H1 (cell line): ENCODE measurements at regions not wholly inside any gene's neighbourhood (a gene's known extent, or its start where the extent isn't known, plus 50 kb on each side); places are given as distances from the start of the nearest gene placed in this dataset.

ENCODE experiments used
- CTCF ChIA-PET: fragments of 300-600 bp; sonication (Branson Sonifier 250); formaldehyde crosslinking; loops from one replicate; lab custom pipeline; 2021; ENCODE audit not compliant: partially characterized antibody; lab: Charles Lee
- POLR2A ChIA-PET: fragments of 300-600 bp; sonication (Branson Sonifier 250); formaldehyde crosslinking; loops from one replicate; lab custom pipeline; 2021; ENCODE audit warnings: inconsistent platforms; ENCODE audit not compliant: partially characterized antibody; lab: Charles Lee
- DNase-seq, 2 experiments: peaks; one replicate each; pipeline versions ENCODE4 v3.0.0 to v3.0.0-alpha.2; 2010 to 2022; ENCODE audit warnings: low spot score in 2 of 2, low read depth in 1 of 2, mixed read lengths in 1 of 2
- FAIRE-seq: peaks from 2 replicates; lab custom pipeline; 2011; peaks lifted over from hg19 to GRCh38; lab: Jason Lieb, UNC
- H2AFZ ChIP-seq: 2 replicates; pipeline ENCODE4 v1.8.1; 2012; ENCODE audit warnings: low read length, inconsistent platforms
- H2AK5ac ChIP-seq: 2 replicates; pipeline ENCODE4 v1.6.1; 2013; ENCODE audit warnings: low read depth, low read length
- H2BK120ac ChIP-seq: replicated peaks from 2 replicates; pipeline ENCODE3; 2013; ENCODE audit warnings: low read depth, low read length, inconsistent platforms
- H2BK12ac ChIP-seq: 2 replicates; pipeline ENCODE4 v1.6.1; 2013; ENCODE audit warnings: low read depth, low read length
- H2BK15ac ChIP-seq: 2 replicates; pipeline ENCODE4 v1.6.1; 2013; ENCODE audit warnings: low read length
- H2BK20ac ChIP-seq: 2 replicates; pipeline ENCODE4 v1.6.1; 2013; ENCODE audit warnings: low read length
- H2BK5ac ChIP-seq: 2 replicates; pipeline ENCODE4 v1.6.1; 2013; ENCODE audit warnings: low read depth, low read length
- H3K14ac ChIP-seq: 2 replicates; pipeline ENCODE4 v1.6.1; 2013; ENCODE audit warnings: inconsistent platforms; ENCODE audit not compliant: insufficient read length
- H3K18ac ChIP-seq: 2 replicates; pipeline ENCODE4 v1.6.1; 2013; ENCODE audit warnings: low read length; ENCODE audit errors: extremely low read depth
- H3K23ac ChIP-seq: 2 replicates; pipeline ENCODE4 v1.6.1; 2013; ENCODE audit warnings: inconsistent platforms; ENCODE audit not compliant: insufficient read length
- H3K23me2 ChIP-seq: 2 replicates; pipeline ENCODE4 v1.6.1; 2013; ENCODE audit warnings: low read depth, low read length
- H3K27ac ChIP-seq: 2 replicates; pipeline ENCODE4 v1.6.1; 2011; ENCODE audit warnings: low read depth, low read length, inconsistent platforms
- H3K27me3 ChIP-seq, 4 experiments: replicated peaks in 1 of 4; 1 replicate in 1 of 4; 2 replicates in 3 of 4; pipeline versions ENCODE4 v1.6.1 to v1.8.1; 2011 to 2013; ENCODE audit warnings: low read length in 3 of 4, mild to moderate bottlenecking in 3 of 4, inconsistent platforms in 2 of 4, mixed read lengths in 2 of 4, moderate library complexity in 1 of 4; ENCODE audit not compliant: control insufficient read depth in 3 of 4, insufficient read depth in 3 of 4; ENCODE audit errors: extremely low read depth in 1 of 4
- H3K36me3 ChIP-seq, 4 experiments: 2 replicates each; pipeline versions ENCODE4 v1.6.1 to v1.8.1; 2011 to 2013; ENCODE audit warnings: mild to moderate bottlenecking in 4 of 4, low read length in 3 of 4, moderate library complexity in 2 of 4, control low read depth in 1 of 4, inconsistent platforms in 1 of 4; ENCODE audit not compliant: insufficient read depth in 4 of 4, control insufficient read depth in 2 of 4
- H3K4ac ChIP-seq: replicated peaks from 2 replicates; pipeline ENCODE3; 2013; ENCODE audit warnings: low read length, low read depth, mixed read lengths, inconsistent platforms; ENCODE audit not compliant: insufficient read length
- H3K4me1 ChIP-seq, 4 experiments: replicated peaks in 1 of 4; 1 replicate in 1 of 4; 2 replicates in 3 of 4; pipeline versions ENCODE4 v1.6.1 to v1.8.1; 2011 to 2013; ENCODE audit warnings: low read length in 3 of 4, inconsistent platforms in 2 of 4, mixed read lengths in 1 of 4; ENCODE audit not compliant: insufficient read depth in 4 of 4, control insufficient read depth in 3 of 4
- H3K4me2 ChIP-seq, 2 experiments: 2 replicates each; pipeline versions ENCODE4 v1.6.1 to v1.8.1; 2011 to 2013; ENCODE audit warnings: low read depth in 2 of 2, low read length in 2 of 2, control low read depth in 1 of 2, inconsistent platforms in 1 of 2, mild to moderate bottlenecking in 1 of 2; ENCODE audit not compliant: insufficient read depth in 1 of 2
- H3K4me3 ChIP-seq, 4 experiments: fragments of 200-600, 300-600 bp in 1 of 4; sonication (generic), shearing (Covaris generic), sonication (Bioruptor Twin) in 1 of 4; 2 replicates each; pipeline versions ENCODE4 v1.5.1 to v1.8.1; 2011 to 2016; ENCODE audit warnings: low read length in 4 of 4, low read depth in 3 of 4, control low read depth in 2 of 4, inconsistent platforms in 2 of 4, mild to moderate bottlenecking in 2 of 4, mixed read lengths in 1 of 4, moderate library complexity in 1 of 4; ENCODE audit not compliant: insufficient read depth in 2 of 4; ENCODE audit errors: extremely low read depth in 1 of 4
- H3K56ac ChIP-seq: replicated peaks from 2 replicates; pipeline ENCODE3; 2013; ENCODE audit warnings: low read depth, mild to moderate bottlenecking, mixed read lengths, low read length, inconsistent platforms; ENCODE audit not compliant: insufficient read length
- H3K79me1 ChIP-seq: 2 replicates; pipeline ENCODE4 v1.6.1; 2013; ENCODE audit warnings: low read depth, low read length, control low read depth
- H3K79me2 ChIP-seq, 2 experiments: 2 replicates each; pipeline versions ENCODE4 v1.6.1 to v1.8.1; 2012 to 2013; ENCODE audit warnings: low read length in 2 of 2, mild to moderate bottlenecking in 2 of 2, inconsistent platforms in 1 of 2; ENCODE audit not compliant: insufficient read depth in 2 of 2, control insufficient read depth in 1 of 2
- H3K9ac ChIP-seq, 4 experiments: replicated peaks in 1 of 4; 1 replicate in 1 of 4; 2 replicates in 3 of 4; pipeline versions ENCODE4 v1.6.1 to v1.8.1; 2011 to 2013; ENCODE audit warnings: low read depth in 3 of 4, low read length in 3 of 4, control low read depth in 2 of 4, mild to moderate bottlenecking in 2 of 4, moderate library complexity in 2 of 4, inconsistent platforms in 1 of 4; ENCODE audit errors: extremely low read depth in 1 of 4
- H3K9me3 ChIP-seq, 2 experiments: 2 replicates each; pipeline versions ENCODE4 v1.6.1 to v1.8.1; 2012 to 2013; ENCODE audit warnings: mild to moderate bottlenecking in 2 of 2, moderate library complexity in 2 of 2, control low read depth in 1 of 2, inconsistent platforms in 1 of 2, low read depth in 1 of 2, low read length in 1 of 2, mixed read lengths in 1 of 2; ENCODE audit not compliant: insufficient read depth in 2 of 2
- H4K20me1 ChIP-seq, 2 experiments: replicated peaks in 1 of 2; 2 replicates each; pipeline versions ENCODE3 to v1.8.1; 2011 to 2013; ENCODE audit warnings: inconsistent platforms in 2 of 2, low read length in 2 of 2, mild to moderate bottlenecking in 1 of 2; ENCODE audit not compliant: insufficient read depth in 2 of 2, control insufficient read depth in 1 of 2
- H4K5ac ChIP-seq: 2 replicates; pipeline ENCODE4 v1.6.1; 2013; ENCODE audit warnings: low read length, low read depth, mixed read lengths, inconsistent platforms; ENCODE audit not compliant: insufficient read length
- H4K8ac ChIP-seq: 2 replicates; pipeline ENCODE4 v1.8.0; 2013; ENCODE audit warnings: mild to moderate bottlenecking, moderate library complexity, low read length, inconsistent platforms; ENCODE audit not compliant: insufficient read depth; ENCODE audit errors: extremely low read depth
- H4K91ac ChIP-seq: replicated peaks from 2 replicates; pipeline ENCODE3; 2013; ENCODE audit warnings: low read length, mixed read lengths, inconsistent platforms; ENCODE audit not compliant: insufficient read length
- SRF ChIP-seq: IDR thresholded peaks from 2 replicates; pipeline ENCODE4 v1.6.1; 2011; ENCODE audit warnings: mild to moderate bottlenecking, low read depth, low read length, moderate library complexity
- WGBS, 2 experiments: shearing (Covaris generic) in 1 of 2; methylation state at CpG; one replicate each; pipeline versions ENCODE4 v1.1.6 to v1.1.7; 2013 to 2015; ENCODE audit warnings: low lambda C conversion rate in 2 of 2, mixed read lengths in 2 of 2, inconsistent platforms in 1 of 2, low coverage in 1 of 2, missing lambda C conversion rate in 1 of 2; ENCODE audit not compliant: insufficient replicate concordance in 2 of 2, insufficient coverage in 1 of 2, insufficient read length in 1 of 2; ENCODE audit errors: extremely low coverage in 1 of 2, missing lambda C conversion rate in 1 of 2; 5-methylcytosine and 5-hydroxymethylcytosine counted together

DNA sequence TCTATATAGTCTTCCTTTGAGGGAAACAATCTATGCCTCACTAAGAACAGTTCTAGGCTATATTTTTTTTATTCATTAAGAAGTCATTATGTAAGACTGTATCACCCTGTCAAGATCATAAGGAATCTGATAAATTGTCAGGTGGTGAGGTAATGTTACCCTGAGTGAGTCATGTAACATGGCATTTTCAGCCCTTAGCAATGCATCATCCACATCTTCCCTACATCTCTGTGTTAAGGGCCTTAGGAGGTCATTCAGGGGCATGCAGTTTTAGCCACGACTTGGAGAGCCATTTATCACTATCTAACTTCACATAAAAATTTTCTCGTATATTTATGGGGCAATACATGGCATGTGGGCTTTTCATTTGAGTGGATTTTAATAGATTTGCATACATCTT lies 924.5 kb upstream of the MBL2 start:
- H3K4ac ChIP-seq = no peak overlapping the region
- no peaks in the 10 kb centered on the region for H3K4me1 ChIP-seq
- no peak overlapping the region for H2BK15ac ChIP-seq
- no peak overlapping the region for H3K56ac ChIP-seq
- DNase-seq = no peak
- H2BK5ac ChIP-seq = no peak overlapping the region
- 77% methylated on average over 2 of the region's 2 CpGs; no CpG with 5 or more reads in 1 of the 2 experiments for WGBS, 2 experiments
- no peak overlapping the region for H3K23ac ChIP-seq
- no peak overlapping the region for H2AFZ ChIP-seq
- no peak overlapping the region for H2BK12ac ChIP-seq
- no peak overlapping the region for H3K4me3 ChIP-seq
- FAIRE-seq = no peak
- no peaks in the 10 kb centered on the region for H3K9me3 ChIP-seq
- H2BK120ac ChIP-seq = no peak overlapping the region
- no peaks in the 10 kb centered on the region for H4K20me1 ChIP-seq
- no peak overlapping the region for H3K18ac ChIP-seq
- no peak overlapping the region for H3K9ac ChIP-seq
- H3K27ac ChIP-seq = no peak overlapping the region
- no peak overlapping the region for H4K8ac ChIP-seq
- no peak overlapping the region for H2BK20ac ChIP-seq
- H3K27me3 ChIP-seq = no peaks in the 10 kb centered on the region
- no peaks in the 10 kb centered on the region for H3K79me1 ChIP-seq
- H4K91ac ChIP-seq = no peak overlapping the region
- H3K23me2 ChIP-seq = no peaks in the 10 kb centered on the region
- H3K79me2 ChIP-seq = no peaks in the 10 kb centered on the region
- H4K5ac ChIP-seq = no peak overlapping the region
- CTCF ChIA-PET = no interaction called here
- POLR2A ChIA-PET = no interaction called here
- H2AK5ac ChIP-seq = no peak overlapping the region
- no peak overlapping the region for H3K14ac ChIP-seq
- H3K4me2 ChIP-seq = no peak overlapping the region
- no peaks in the 10 kb centered on the region for H3K36me3 ChIP-seq
- TF ChIP-seq SRF = no peak
